ENCODE measurements at regions not wholly inside any gene's neighbourhood (a gene's known extent, or its start where the extent isn't known, plus 50 kb on each side); places are given as distances from the start of the nearest gene placed in this dataset.
A peak's percentile ranks its signal among the peaks of the same experiment; 100 is the strongest.

- Histone ChIP-seq H3K36me3 (no peaks in the 10 kb centered on the region), H3K27me3 (ENCODE audit: low read depth) (peaks cover 62% of the 10 kb centered on the region), H3K4me1 (no peaks in the 10 kb centered on the region), H3K9me3 (replicated peaks) (peaks cover 12% of the 10 kb centered on the region), H3K4me3 (no peak overlapping the region), H3K27ac (replicated peaks) (no peak overlapping the region)
- intact Hi-C loops (cut with micrococcal nuclease), result no loop called here
- DNase-seq, result no peak
- no peak for TF ChIP-seq CTCF (IDR thresholded peaks at IDR 0.05; ENCODE audit: borderline replicate concordance)
Measured at GRCh38 chr2:3954261-3954660, 250.9 kb downstream of the DCDC2C start.

- intact Hi-C loops (cut with micrococcal nuclease), result no loop called here
- no peak for TF ChIP-seq CTCF (IDR thresholded peaks at IDR 0.05; ENCODE audit: borderline replicate concordance)
- no peaks in the 10 kb centered on the region for H3K36me3 ChIP-seq
- peaks cover 4% of the 10 kb centered on the region for H3K9me3 ChIP-seq (replicated peaks)
- H3K4me1 ChIP-seq, result no peaks in the 10 kb centered on the region
- no peak overlapping the region for H3K4me3 ChIP-seq
- peaks cover 44% of the 10 kb centered on the region for H3K27me3 ChIP-seq (ENCODE audit: low read depth)
- H3K27ac ChIP-seq (replicated peaks), result no peak overlapping the region
- DNase-seq, result no peak
Measured at GRCh38 chr2:3956406-3956805, 253.0 kb downstream of the DCDC2C start.

- Histone ChIP-seq H3K27ac (replicated peaks) (no peak overlapping the region), H3K27me3 (ENCODE audit: low read depth) (peaks cover 40% of the 10 kb centered on the region), H3K9me3 (replicated peaks) (no peaks in the 10 kb centered on the region), H3K36me3 (no peaks in the 10 kb centered on the region), H3K4me1 (no peaks in the 10 kb centered on the region), H3K4me3 (no peak overlapping the region)
- no peak for TF ChIP-seq CTCF (IDR thresholded peaks at IDR 0.05; ENCODE audit: borderline replicate concordance)
- intact Hi-C loops (cut with micrococcal nuclease), result no loop called here
- DNase-seq, result no peak
Measured at GRCh38 chr2:3956892-3957291, 253.5 kb downstream of the DCDC2C start.

- Histone ChIP-seq H3K4me3 (no peak overlapping the region), H3K27ac (replicated peaks) (no peak overlapping the region), H3K9me3 (replicated peaks) (no peaks in the 10 kb centered on the region), H3K4me1 (no peaks in the 10 kb centered on the region), H3K27me3 (ENCODE audit: low read depth) (peaks cover 46% of the 10 kb centered on the region), H3K36me3 (no peaks in the 10 kb centered on the region)
- no peak for DNase-seq
- intact Hi-C loops (cut with micrococcal nuclease), result no loop called here
- TF ChIP-seq CTCF (IDR thresholded peaks at IDR 0.05; ENCODE audit: borderline replicate concordance), result no peak
Measured at GRCh38 chr2:3958465-3958864, 255.1 kb downstream of the DCDC2C start.

GRCh38 chr2:3958969-3959368 is 255.6 kb downstream of the DCDC2C start:
- no peaks in the 10 kb centered on the region for H3K9me3 ChIP-seq (replicated peaks)
- H3K27me3 ChIP-seq (ENCODE audit: low read depth), result peaks cover 49% of the 10 kb centered on the region
- intact Hi-C loops (cut with micrococcal nuclease), result no loop called here
- no peaks in the 10 kb centered on the region for H3K4me1 ChIP-seq
- H3K4me3 ChIP-seq, result no peak overlapping the region
- TF ChIP-seq CTCF (IDR thresholded peaks at IDR 0.05; ENCODE audit: borderline replicate concordance), result no peak
- DNase-seq, result no peak
- H3K36me3 ChIP-seq, result no peaks in the 10 kb centered on the region
- no peak overlapping the region for H3K27ac ChIP-seq (replicated peaks)

GRCh38 chr2:3959372-3959771 is 256.0 kb downstream of the DCDC2C start:
- no peak for DNase-seq
- Histone ChIP-seq H3K4me3 (no peak overlapping the region), H3K27me3 (ENCODE audit: low read depth) (peaks cover 51% of the 10 kb centered on the region), H3K36me3 (no peaks in the 10 kb centered on the region), H3K27ac (replicated peaks) (no peak overlapping the region), H3K4me1 (no peaks in the 10 kb centered on the region), H3K9me3 (replicated peaks) (no peaks in the 10 kb centered on the region)
- intact Hi-C loops (cut with micrococcal nuclease), result no loop called here
- peak; percentile 82 for TF ChIP-seq CTCF (IDR thresholded peaks at IDR 0.05; ENCODE audit: borderline replicate concordance)

Data from left ventricle myocardium inferior (tissue), 1 donor.